ENCODE measurements at regions not wholly inside any gene's neighbourhood (a gene's known extent, or its start where the extent isn't known, plus 50 kb on each side); places are given as distances from the start of the nearest gene placed in this dataset.

DNA sequence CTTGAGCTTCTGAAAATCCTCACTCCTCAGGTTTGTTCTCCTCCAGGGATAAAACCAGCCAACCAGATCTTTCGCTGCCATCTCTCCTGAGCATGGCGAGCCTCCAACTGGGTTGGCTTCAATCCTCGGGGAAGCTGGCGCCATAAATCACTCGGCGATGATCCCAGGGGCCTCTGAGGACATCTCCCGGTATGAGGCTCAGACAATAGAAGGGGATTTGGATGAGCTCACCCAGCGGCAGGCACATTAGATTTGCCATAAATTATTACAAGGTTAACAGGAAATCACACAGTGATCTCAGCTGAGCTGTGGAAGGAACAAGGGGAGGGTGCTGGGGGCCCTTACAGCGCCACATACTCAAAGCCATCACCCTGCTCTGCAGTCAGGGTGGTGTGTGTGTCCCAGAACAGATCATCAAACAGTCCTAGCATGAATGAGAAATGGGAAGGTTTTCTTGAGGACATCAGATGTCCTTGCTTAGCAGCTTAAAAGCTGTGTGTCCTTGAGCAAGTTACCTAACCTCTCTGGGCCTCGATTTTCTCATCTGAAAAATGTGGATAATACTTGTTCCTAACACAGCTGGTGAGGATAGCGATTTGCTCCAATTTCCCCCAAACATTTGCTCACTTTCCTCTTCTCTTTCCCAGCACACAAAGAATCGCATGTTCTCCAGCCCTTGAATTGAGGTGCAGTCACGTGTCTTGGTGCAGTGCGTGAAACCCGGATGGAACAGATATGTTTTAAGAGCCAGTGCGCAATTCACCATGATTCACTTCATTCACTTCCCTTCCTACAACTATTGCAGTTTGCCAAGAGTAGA lies 142.8 kb downstream of the SCARB1 start:
- intact Hi-C loops (cut with DNase I; ENCODE audit: low total_unique reads): no loop called here
- no peak for TF ChIP-seq POLR2A (IDR thresholded peaks at IDR 0.05)
- TF ChIP-seq, protein P1, sequence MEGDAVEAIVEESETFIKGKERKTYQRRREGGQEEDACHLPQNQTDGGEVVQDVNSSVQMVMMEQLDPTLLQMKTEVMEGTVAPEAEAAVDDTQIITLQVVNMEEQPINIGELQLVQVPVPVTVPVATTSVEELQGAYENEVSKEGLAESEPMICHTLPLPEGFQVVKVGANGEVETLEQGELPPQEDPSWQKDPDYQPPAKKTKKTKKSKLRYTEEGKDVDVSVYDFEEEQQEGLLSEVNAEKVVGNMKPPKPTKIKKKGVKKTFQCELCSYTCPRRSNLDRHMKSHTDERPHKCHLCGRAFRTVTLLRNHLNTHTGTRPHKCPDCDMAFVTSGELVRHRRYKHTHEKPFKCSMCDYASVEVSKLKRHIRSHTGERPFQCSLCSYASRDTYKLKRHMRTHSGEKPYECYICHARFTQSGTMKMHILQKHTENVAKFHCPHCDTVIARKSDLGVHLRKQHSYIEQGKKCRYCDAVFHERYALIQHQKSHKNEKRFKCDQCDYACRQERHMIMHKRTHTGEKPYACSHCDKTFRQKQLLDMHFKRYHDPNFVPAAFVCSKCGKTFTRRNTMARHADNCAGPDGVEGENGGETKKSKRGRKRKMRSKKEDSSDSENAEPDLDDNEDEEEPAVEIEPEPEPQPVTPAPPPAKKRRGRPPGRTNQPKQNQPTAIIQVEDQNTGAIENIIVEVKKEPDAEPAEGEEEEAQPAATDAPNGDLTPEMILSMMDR (IDR thresholded peaks at IDR 0.05): no peak
- WGBS, 2 donors: 44 to 46% methylated on average over 15 of the region's 16 CpGs
- H3K4me3 ChIP-seq (ENCODE audit: low read depth, poor library complexity, severe bottlenecking): no peak overlapping the region
- DNase-seq (ENCODE audit: low spot score in 2 of 2): no peak

DNA sequence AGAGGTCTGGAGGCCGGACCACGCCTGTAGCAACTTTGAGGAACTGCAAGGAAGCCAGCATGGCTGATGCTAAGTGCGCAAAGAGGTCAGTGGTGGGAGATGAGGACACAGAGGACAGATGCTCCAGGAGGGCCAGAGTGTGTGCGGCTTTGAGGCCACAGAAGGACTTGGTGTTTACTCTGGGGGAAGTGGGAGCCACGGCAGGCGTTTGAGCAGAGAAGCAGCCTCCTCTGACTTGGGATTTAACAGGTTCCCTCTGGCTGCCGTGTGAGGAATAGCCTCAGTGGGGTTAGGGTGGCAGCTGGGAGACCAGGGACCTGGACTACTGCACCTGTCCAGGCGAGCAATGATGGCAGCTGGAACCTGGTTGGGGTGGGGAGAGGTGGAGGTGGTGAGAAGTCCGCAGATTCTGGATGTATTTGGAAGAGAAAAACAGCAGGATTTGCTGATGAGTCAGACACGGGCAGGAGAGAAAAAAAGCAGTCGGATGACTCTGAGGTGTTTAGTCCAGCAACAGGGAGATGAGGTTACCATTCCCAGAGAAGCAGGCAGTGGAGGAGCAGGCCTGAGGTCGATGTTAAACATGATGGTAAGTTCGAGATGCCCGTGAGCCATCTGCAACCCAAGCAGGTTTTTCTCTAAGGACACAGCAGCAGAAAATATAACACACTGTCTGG lies 143.5 kb downstream of the SCARB1 start:
- WGBS, 2 donors: 42 to 52% methylated on average over 14 of the region's 14 CpGs
- TF ChIP-seq POLR2A (IDR thresholded peaks at IDR 0.05): no peak
- TF ChIP-seq, protein P1 (IDR thresholded peaks at IDR 0.05): no peak
- DNase-seq (ENCODE audit: low spot score in 2 of 2): no peak
- no peak overlapping the region for H3K4me3 ChIP-seq (ENCODE audit: low read depth, poor library complexity, severe bottlenecking)
- intact Hi-C loops (cut with DNase I; ENCODE audit: low total_unique reads): no loop called here

DNA sequence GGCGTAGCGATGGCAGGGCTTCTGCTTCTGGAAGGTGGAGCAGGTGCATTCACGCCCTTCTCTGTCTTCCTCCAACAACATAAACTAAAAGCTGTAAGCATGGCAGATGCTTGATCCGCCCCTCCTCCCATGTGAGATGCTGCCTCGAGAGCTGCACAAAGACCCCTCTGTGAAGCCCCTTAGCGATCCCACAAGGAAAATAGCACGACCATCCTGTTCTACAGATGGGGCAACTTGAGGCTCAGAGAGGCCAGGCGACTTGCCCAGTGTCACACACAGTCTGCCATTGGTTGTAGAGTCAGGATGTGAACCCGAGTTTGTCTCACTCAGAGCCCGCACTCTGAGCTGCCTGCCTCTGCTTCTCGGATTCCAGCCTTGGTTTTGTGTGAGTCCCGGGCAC lies 144.4 kb downstream of the SCARB1 start:
- DNase-seq (ENCODE audit: low spot score in 2 of 2): no peak
- no peak for TF ChIP-seq POLR2A (IDR thresholded peaks at IDR 0.05)
- TF ChIP-seq, protein P1 (IDR thresholded peaks at IDR 0.05): no peak
- H3K4me3 ChIP-seq (ENCODE audit: low read depth, poor library complexity, severe bottlenecking): no peak overlapping the region
- WGBS, 2 donors: 88 to 93% methylated on average over 12 of the region's 12 CpGs
- intact Hi-C loops (cut with DNase I; ENCODE audit: low total_unique reads): no loop called here

DNA sequence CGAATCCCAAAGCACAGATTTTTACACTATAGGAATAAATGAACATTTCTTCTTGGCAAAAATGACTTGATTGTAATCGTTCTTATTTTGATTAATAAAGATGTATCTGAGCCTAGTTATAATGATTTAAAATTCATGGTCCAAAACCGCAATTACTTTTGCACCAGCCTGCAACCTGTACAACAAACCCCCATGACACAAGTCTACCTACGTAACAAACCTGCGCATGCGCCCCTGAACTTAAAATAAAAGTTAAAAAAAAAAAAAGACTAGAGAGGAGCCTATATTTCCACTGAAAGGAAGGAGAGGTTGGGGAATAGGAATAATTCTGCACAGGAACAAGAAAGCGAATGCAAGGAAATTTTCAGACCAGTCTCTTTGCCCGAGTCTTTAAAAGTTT lies 145.2 kb downstream of the SCARB1 start:
- intact Hi-C loops (cut with DNase I; ENCODE audit: low total_unique reads): no loop called here
- no peak for TF ChIP-seq POLR2A (IDR thresholded peaks at IDR 0.05)
- TF ChIP-seq, protein P1 (IDR thresholded peaks at IDR 0.05): no peak
- no peak for DNase-seq (ENCODE audit: low spot score in 2 of 2)
- 91 to 92% methylated on average over 8 of the region's 8 CpGs for WGBS, 2 donors
- H3K4me3 ChIP-seq (ENCODE audit: low read depth, poor library complexity, severe bottlenecking): no peak overlapping the region

DNA sequence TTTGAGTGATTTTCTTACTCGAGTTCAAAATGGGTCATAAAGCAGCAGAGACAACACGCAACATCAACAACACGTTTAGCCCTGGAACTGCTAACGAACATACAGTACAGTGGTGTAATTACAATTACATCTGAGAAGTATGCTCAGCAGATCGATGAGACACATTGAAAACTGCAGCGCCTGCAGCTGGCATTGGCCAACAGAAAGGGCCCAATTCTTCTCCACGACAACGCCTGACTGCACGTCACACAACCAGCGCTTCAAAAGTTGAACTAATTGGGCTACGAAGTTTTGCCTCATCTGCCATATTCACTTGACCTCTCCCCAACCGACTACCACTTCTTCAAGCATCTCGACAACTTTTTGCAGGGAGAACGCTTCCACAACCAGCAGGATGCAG lies 145.6 kb downstream of the SCARB1 start:
- intact Hi-C loops (cut with DNase I; ENCODE audit: low total_unique reads): no loop called here

More for the DNA sequence above, 145.6 kb downstream of the SCARB1 start:
- DNase-seq (ENCODE audit: low spot score in 2 of 2): no peak
- no peak for TF ChIP-seq POLR2A (IDR thresholded peaks at IDR 0.05)
- TF ChIP-seq, protein P1 (IDR thresholded peaks at IDR 0.05): no peak
- no peak overlapping the region for H3K4me3 ChIP-seq (ENCODE audit: low read depth, poor library complexity, severe bottlenecking)
- whole genome bisulfite sequencing, 2 donors: 93 to 95% methylated on average over 14 of the region's 14 CpGs

Measured in lower leg skin (tissue), 4 donors.